Endodermal cell (in vitro differentiated cells): ENCODE measurements at regions not wholly inside any gene's neighbourhood (a gene's known extent, or its start where the extent isn't known, plus 50 kb on each side); places are given as distances from the start of the nearest gene placed in this dataset.
"Not testable (repeated sequence)": the region's sequence is repeated elsewhere in the genome, so short reads cannot be mapped to it uniquely, and the experiment has no call there.

Source experiments
- DNase-seq: peaks from one replicate; pipeline ENCODE4 v3.0.0-alpha.2; 2017
- H3K27ac ChIP-seq: 2 replicates; pipeline ENCODE4 v1.5.1; 2013; ENCODE audit warnings: mild to moderate bottlenecking, low read depth, low read length, moderate library complexity
- H3K27me3 ChIP-seq: 2 replicates; pipeline ENCODE4 v1.6.1; 2013; ENCODE audit warnings: mild to moderate bottlenecking, low read length, moderate library complexity; ENCODE audit not compliant: insufficient read depth, control insufficient read depth, poor library complexity, severe bottlenecking
- H3K36me3 ChIP-seq: 2 replicates; pipeline ENCODE4 v1.7.0; 2013; ENCODE audit warnings: mild to moderate bottlenecking, low read length, moderate library complexity; ENCODE audit not compliant: control insufficient read depth, insufficient read depth
- H3K4me1 ChIP-seq: one replicate; pipeline ENCODE4 v1.7.0; 2013; ENCODE audit warnings: low read length; ENCODE audit not compliant: control insufficient read depth, insufficient read depth
- H3K4me3 ChIP-seq: 2 replicates; pipeline ENCODE4 v1.5.1; 2013; ENCODE audit warnings: mild to moderate bottlenecking, low read length, moderate library complexity
- H3K9ac ChIP-seq: 2 replicates; pipeline ENCODE4 v1.6.1; 2013; ENCODE audit warnings: mild to moderate bottlenecking, low read length, moderate library complexity; ENCODE audit not compliant: poor library complexity, severe bottlenecking; ENCODE audit errors: extremely low read depth
- H3K9me3 ChIP-seq: 2 replicates; pipeline ENCODE4 v1.6.1; 2013; ENCODE audit warnings: mild to moderate bottlenecking, low read length, moderate library complexity; ENCODE audit not compliant: control insufficient read depth
- H3K27ac Mint-ChIP-seq: 2 replicates; pipeline ENCODE4 v1.8.0; 2020; ENCODE audit warnings: mixed read lengths
- H3K27me3 Mint-ChIP-seq: 2 replicates; pipeline ENCODE4 v1.8.0; 2021; ENCODE audit warnings: mild to moderate bottlenecking, mixed read lengths; ENCODE audit not compliant: insufficient read depth
- H3K36me3 Mint-ChIP-seq: 2 replicates; pipeline ENCODE4 v1.8.0; 2020; ENCODE audit warnings: low read depth, mixed read lengths
- H3K4me1 Mint-ChIP-seq: 2 replicates; pipeline ENCODE4 v1.8.0; 2020; ENCODE audit warnings: mixed read lengths
- H3K4me3 Mint-ChIP-seq: 2 replicates; pipeline ENCODE4 v1.8.0; 2020; ENCODE audit warnings: mild to moderate bottlenecking, moderate library complexity, mixed read lengths
- H3K9me3 Mint-ChIP-seq: 2 replicates; pipeline ENCODE4 v1.8.0; 2020; ENCODE audit warnings: mild to moderate bottlenecking, mixed read lengths
- WGBS, 2 experiments: methylation state at CpG; one replicate each; pipeline versions ENCODE4 v1.1.5 to v1.1.7; 2013; ENCODE audit warnings: missing lambda C conversion rate in 2 of 2, mixed read lengths in 1 of 2; ENCODE audit not compliant: insufficient coverage in 1 of 2, insufficient read length in 1 of 2; 5-methylcytosine and 5-hydroxymethylcytosine counted together
- TF ChIP-seq, protein P1 (sequence below): fragments of 200-600 bp; sonication (generic); conservative IDR thresholded peaks from 2 replicates; pipeline ENCODE4 v1.5.0; 2021; ENCODE audit warnings: antibody characterized with exemption, mild to moderate bottlenecking

DNA sequence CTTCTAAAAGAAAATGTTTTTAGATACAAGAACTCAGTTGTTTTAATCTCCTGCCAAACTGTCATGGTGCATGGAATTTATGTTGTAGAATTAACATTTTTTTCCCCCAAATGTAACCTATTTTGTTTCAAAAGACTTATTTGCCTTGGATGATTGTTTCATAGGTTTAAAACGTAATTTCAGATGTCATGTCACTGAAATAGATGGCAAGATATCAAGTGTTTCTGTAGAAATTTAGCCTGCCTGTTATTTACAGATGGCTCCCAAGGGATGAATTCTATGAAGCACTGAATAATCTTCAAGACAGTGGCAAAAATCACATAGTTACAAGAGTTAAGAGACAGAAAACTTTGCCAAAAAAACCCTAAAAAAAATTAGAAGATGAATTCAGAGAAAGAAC, 1484.6 kb downstream of the OLFM4 start:
- no peaks in the 10 kb centered on the region for H3K36me3 ChIP-seq
- no peak overlapping the region for H3K4me3 Mint-ChIP-seq
- H3K36me3 Mint-ChIP-seq = no peaks in the 10 kb centered on the region
- DNase-seq = no peak
- H3K4me1 Mint-ChIP-seq = no peaks in the 10 kb centered on the region
- no peak overlapping the region for H3K27ac ChIP-seq
- WGBS, 2 experiments = 52% methylated on average over 1 of the region's 1 CpG; no CpG with 5 or more reads in 1 of the 2 experiments
- H3K9me3 ChIP-seq = no peaks in the 10 kb centered on the region
- H3K4me3 ChIP-seq = no peak overlapping the region
- TF ChIP-seq, protein P1, sequence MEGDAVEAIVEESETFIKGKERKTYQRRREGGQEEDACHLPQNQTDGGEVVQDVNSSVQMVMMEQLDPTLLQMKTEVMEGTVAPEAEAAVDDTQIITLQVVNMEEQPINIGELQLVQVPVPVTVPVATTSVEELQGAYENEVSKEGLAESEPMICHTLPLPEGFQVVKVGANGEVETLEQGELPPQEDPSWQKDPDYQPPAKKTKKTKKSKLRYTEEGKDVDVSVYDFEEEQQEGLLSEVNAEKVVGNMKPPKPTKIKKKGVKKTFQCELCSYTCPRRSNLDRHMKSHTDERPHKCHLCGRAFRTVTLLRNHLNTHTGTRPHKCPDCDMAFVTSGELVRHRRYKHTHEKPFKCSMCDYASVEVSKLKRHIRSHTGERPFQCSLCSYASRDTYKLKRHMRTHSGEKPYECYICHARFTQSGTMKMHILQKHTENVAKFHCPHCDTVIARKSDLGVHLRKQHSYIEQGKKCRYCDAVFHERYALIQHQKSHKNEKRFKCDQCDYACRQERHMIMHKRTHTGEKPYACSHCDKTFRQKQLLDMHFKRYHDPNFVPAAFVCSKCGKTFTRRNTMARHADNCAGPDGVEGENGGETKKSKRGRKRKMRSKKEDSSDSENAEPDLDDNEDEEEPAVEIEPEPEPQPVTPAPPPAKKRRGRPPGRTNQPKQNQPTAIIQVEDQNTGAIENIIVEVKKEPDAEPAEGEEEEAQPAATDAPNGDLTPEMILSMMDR = no peak
- no peak overlapping the region for H3K27ac Mint-ChIP-seq
- H3K9me3 Mint-ChIP-seq = no peaks in the 10 kb centered on the region
- H3K27me3 Mint-ChIP-seq = no peaks in the 10 kb centered on the region
- H3K27me3 ChIP-seq = no peaks in the 10 kb centered on the region
- no peaks in the 10 kb centered on the region for H3K4me1 ChIP-seq
- H3K9ac ChIP-seq = no peak overlapping the region

DNA sequence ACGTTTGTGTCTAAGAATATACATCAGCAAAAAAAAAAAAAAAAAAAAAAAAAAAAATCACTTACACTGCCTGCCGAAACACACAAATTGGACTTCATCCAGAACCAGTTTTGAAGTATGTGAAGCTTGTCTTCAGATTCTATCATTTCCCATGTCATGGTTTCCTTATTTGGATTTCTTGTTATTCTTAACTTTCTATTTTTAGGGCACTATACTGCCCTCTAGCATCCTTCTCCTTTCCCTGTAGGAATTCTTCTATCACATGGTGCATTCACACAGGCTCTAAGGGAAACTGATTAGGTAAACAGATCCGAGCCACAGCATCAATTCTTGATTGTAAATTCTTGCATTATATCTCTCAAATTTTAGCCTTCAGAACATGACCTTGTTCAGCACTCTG, 1507.5 kb downstream of the OLFM4 start:
- no peak overlapping the region for H3K27ac Mint-ChIP-seq
- DNase-seq = no peak
- TF ChIP-seq, protein P1 = peak; percentile 78
- H3K36me3 ChIP-seq = no peaks in the 10 kb centered on the region
- H3K9me3 ChIP-seq = no peaks in the 10 kb centered on the region
- H3K27ac ChIP-seq = no peak overlapping the region
- H3K27me3 ChIP-seq = no peaks in the 10 kb centered on the region
- peaks cover 1% of the 10 kb centered on the region for H3K4me1 Mint-ChIP-seq
- H3K4me3 ChIP-seq = no peak overlapping the region
- H3K27me3 Mint-ChIP-seq = no peaks in the 10 kb centered on the region
- H3K4me3 Mint-ChIP-seq = no peak overlapping the region
- H3K9me3 Mint-ChIP-seq = no peaks in the 10 kb centered on the region
- no peaks in the 10 kb centered on the region for H3K4me1 ChIP-seq
- no peak overlapping the region for H3K9ac ChIP-seq
- 13 to 80% methylated on average over 1 to 3 of the region's 3 CpGs for WGBS, 2 experiments
- H3K36me3 Mint-ChIP-seq = no peaks in the 10 kb centered on the region

DNA sequence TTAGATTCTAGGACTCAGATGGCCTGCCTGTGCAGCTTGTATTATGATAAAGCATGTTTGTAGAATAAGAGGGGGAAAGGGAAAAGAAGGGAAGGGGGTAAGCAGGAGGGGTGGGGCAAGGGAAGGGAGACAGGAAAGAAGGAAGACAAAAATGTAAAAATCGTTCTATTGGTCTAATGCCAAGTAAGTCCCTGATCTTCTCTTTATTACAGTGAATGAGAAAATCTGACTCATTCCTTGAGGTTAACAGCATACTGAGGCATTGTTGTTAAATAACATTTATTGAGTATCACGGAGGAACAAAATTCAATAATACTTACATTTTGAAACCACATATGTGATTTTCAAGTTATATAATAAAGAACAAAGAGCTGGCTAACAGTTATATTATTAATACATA, 1534.7 kb downstream of the OLFM4 start:
- 69% methylated on average over 1 of the region's 2 CpGs; no CpG with 5 or more reads in 1 of the 2 experiments for WGBS, 2 experiments
- Histone ChIP-seq H3K9ac (no peak overlapping the region), H3K27ac (no peak overlapping the region), H3K36me3 (no peaks in the 10 kb centered on the region), H3K4me1 (no peaks in the 10 kb centered on the region), H3K4me3 (no peak overlapping the region), H3K27me3 (no peaks in the 10 kb centered on the region), H3K9me3 (no peaks in the 10 kb centered on the region)
- no peak overlapping the region for H3K4me3 Mint-ChIP-seq
- no peak overlapping the region for H3K27ac Mint-ChIP-seq
- H3K36me3 Mint-ChIP-seq = no peaks in the 10 kb centered on the region
- no peaks in the 10 kb centered on the region for H3K27me3 Mint-ChIP-seq
- no peaks in the 10 kb centered on the region for H3K9me3 Mint-ChIP-seq
- TF ChIP-seq, protein P1 = no peak
- no peaks in the 10 kb centered on the region for H3K4me1 Mint-ChIP-seq
- no peak for DNase-seq

DNA sequence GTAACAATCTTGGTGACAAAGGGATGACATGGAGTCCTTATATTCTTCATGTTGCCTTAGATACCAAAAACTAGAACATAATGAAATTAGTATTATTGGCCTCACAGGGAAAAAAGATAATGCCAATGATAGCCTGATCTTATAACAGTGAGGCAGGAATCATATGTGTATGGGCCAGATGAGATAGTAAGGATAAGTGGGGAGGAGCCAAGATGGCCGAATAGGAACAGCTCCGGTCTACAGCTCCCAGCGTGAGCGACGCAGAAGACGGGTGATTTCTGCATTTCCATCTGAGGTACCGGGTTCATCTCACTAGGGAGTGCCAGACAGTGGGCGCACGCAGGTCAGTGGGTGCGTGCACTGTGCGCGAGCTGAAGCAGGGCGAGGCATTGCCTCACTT, 1543.4 kb downstream of the OLFM4 start:
- peak overlapping the region; percentile 100 for H3K27ac Mint-ChIP-seq
- H3K4me3 Mint-ChIP-seq = peak overlapping the region; percentile 82
- not testable (repeated sequence) for H3K27me3 ChIP-seq, DNase-seq, H3K27me3 Mint-ChIP-seq, H3K9me3 Mint-ChIP-seq, H3K9me3 ChIP-seq, H3K4me1 ChIP-seq, H3K27ac ChIP-seq, H3K36me3 ChIP-seq, H3K36me3 Mint-ChIP-seq
- 31 to 60% methylated on average over 1 to 13 of the region's 13 CpGs for WGBS, 2 experiments
- Histone ChIP-seq H3K9ac (peak overlapping the region; percentile 54), H3K4me3 (peak overlapping the region; percentile 32)
- peaks cover 12% of the 10 kb centered on the region for H3K4me1 Mint-ChIP-seq
